Colonic mucosa (tissue), 4 donors: ENCODE measurements at regions not wholly inside any gene's neighbourhood (a gene's known extent, or its start where the extent isn't known, plus 50 kb on each side); places are given as distances from the start of the nearest gene placed in this dataset.

Experiments
- DNase-seq: peaks from one replicate; pipeline ENCODE4 v3.0.0-alpha.2; 2020
- H3K27ac ChIP-seq: fragments of 200-600 bp; one replicate; pipeline ENCODE4 v1.8.0; 2021
- H3K27me3 ChIP-seq: fragments of 200-600 bp; one replicate; pipeline ENCODE4 v1.8.0; 2021
- H3K36me3 ChIP-seq: fragments of 200-600 bp; one replicate; pipeline ENCODE4 v1.8.0; 2021
- H3K4me1 ChIP-seq: fragments of 200-600 bp; one replicate; pipeline ENCODE4 v1.8.0; 2021; ENCODE audit warnings: mild to moderate bottlenecking
- H3K4me3 ChIP-seq: fragments of 200-600 bp; one replicate; pipeline ENCODE4 v1.8.0; 2021
- H3K9ac ChIP-seq, 2 donors: one replicate each; pipeline ENCODE4 v1.7.0; 2013; ENCODE audit warnings: control low read depth in 2 of 2, low read depth in 2 of 2, low read length in 2 of 2
- H3K9me3 ChIP-seq: fragments of 200-600 bp; one replicate; pipeline ENCODE4 v1.8.0; 2021
- intact Hi-C: fragments of 100-400 bp; cut with DNase I; formaldehyde crosslinking; loops from one replicate; pipeline ENCODE4 v1.14.1; 2022
- TF ChIP-seq, protein P1 (sequence below): fragments of 200-600 bp; IDR thresholded peaks from one replicate; pipeline ENCODE4 v1.8.0; 2022; ENCODE audit warnings: antibody characterized with exemption, mild to moderate bottlenecking
- donor health status: healthy.
- donor health status: DM: no; HTN: no; CAD: no.
- donor health status: DM: no; HTN: no; CAD: no.

DNA sequence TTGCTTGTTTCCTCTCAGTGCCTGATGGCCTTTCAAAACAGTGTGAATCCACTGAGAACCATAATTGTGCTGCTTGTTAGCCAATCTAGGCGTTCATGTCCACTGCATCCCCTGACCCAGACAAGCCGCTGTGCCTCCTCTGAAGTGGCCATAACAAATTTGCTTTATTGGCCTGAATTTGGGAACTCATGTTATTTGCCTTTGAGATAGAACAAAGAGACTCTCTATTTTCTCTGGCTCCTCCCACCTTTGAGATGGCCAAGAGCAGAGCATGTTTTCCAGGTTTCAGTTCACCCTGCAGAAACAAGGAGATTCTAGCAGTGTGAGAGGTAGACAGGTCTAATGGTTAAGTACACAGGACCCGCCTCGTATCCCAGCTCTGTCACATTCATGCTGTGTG lies 723.9 kb downstream of the MED13L start:
- Histone ChIP-seq H3K4me3 (no peak overlapping the region), H3K27me3 (no peaks in the 10 kb centered on the region), H3K9ac (no peak overlapping the region), H3K4me1 (no peaks in the 10 kb centered on the region), H3K27ac (no peak overlapping the region), H3K36me3 (no peaks in the 10 kb centered on the region), H3K9me3 (no peaks in the 10 kb centered on the region)
- no peak for DNase-seq
- intact Hi-C loops: no loop called here
- TF ChIP-seq, protein P1, sequence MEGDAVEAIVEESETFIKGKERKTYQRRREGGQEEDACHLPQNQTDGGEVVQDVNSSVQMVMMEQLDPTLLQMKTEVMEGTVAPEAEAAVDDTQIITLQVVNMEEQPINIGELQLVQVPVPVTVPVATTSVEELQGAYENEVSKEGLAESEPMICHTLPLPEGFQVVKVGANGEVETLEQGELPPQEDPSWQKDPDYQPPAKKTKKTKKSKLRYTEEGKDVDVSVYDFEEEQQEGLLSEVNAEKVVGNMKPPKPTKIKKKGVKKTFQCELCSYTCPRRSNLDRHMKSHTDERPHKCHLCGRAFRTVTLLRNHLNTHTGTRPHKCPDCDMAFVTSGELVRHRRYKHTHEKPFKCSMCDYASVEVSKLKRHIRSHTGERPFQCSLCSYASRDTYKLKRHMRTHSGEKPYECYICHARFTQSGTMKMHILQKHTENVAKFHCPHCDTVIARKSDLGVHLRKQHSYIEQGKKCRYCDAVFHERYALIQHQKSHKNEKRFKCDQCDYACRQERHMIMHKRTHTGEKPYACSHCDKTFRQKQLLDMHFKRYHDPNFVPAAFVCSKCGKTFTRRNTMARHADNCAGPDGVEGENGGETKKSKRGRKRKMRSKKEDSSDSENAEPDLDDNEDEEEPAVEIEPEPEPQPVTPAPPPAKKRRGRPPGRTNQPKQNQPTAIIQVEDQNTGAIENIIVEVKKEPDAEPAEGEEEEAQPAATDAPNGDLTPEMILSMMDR: no peak

- intact Hi-C loops: no loop called here
- Histone ChIP-seq H3K27me3 (no peaks in the 10 kb centered on the region), H3K9me3 (no peaks in the 10 kb centered on the region), H3K4me1 (no peaks in the 10 kb centered on the region), H3K36me3 (no peaks in the 10 kb centered on the region), H3K4me3 (no peak overlapping the region), H3K9ac (no peak overlapping the region), H3K27ac (no peak overlapping the region)
- TF ChIP-seq, protein P1: no peak
- DNase-seq: no peak
Observed at GRCh38 chr12:115543269-115543668, 734.2 kb downstream of the MED13L start.

DNA sequence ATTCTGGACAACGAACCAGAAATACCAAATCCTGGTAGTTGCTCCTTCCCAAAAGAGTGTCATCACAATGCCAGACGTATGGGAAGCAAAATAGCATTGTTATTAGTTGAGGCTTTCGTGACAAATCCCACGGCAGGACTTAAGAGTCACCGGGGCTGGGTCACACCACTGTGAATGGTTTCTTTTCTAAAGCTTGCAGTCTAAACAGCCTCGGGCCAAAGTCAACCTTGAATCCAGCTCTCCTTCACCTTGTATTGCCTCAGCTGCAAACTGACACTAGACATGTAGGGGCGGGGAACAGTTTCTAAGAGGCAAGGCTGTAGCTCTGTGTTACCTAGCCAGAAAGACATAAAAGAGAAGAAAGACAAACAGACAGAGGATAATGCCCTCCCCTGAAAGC lies 734.8 kb downstream of the MED13L start:
- intact Hi-C loops: no loop called here
- Histone ChIP-seq H3K9ac (no peak overlapping the region), H3K4me1 (no peaks in the 10 kb centered on the region), H3K27me3 (no peaks in the 10 kb centered on the region), H3K36me3 (no peaks in the 10 kb centered on the region), H3K9me3 (no peaks in the 10 kb centered on the region), H3K4me3 (no peak overlapping the region), H3K27ac (no peak overlapping the region)
- no peak for DNase-seq
- TF ChIP-seq, protein P1: no peak

GRCh38 chr12:115541891-115542421 lies 735.5 kb downstream of the MED13L start:
- Histone ChIP-seq H3K4me1 (no peaks in the 10 kb centered on the region), H3K27me3 (no peaks in the 10 kb centered on the region), H3K9me3 (no peaks in the 10 kb centered on the region), H3K36me3 (no peaks in the 10 kb centered on the region), H3K4me3 (no peak overlapping the region), H3K9ac (no peak overlapping the region), H3K27ac (no peak overlapping the region)
- intact Hi-C loops: no loop called here
- TF ChIP-seq, protein P1: no peak
- DNase-seq: no peak

DNA sequence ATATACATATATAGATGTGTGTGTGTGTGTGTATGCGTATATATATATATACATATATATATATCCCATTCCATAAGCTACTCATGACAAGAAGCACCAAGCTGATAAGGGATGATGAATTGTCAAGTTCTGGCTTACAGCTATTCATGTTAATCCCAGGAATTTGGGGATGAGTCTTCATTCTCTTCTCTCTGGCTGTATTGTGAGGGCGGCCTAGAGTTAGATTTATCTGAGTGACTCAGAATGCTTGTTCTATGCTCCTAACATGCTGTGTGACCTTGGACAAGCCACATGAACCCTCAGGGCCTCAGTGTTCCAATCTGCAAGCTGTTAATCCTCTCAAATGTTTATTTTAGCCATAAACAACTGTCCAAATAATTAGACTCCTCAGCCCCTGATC lies 749.0 kb downstream of the MED13L start:
- Histone ChIP-seq H3K36me3 (no peaks in the 10 kb centered on the region), H3K27ac (no peak overlapping the region), H3K4me3 (no peak overlapping the region), H3K9ac (no peak overlapping the region), H3K9me3 (no peaks in the 10 kb centered on the region), H3K27me3 (no peaks in the 10 kb centered on the region), H3K4me1 (no peaks in the 10 kb centered on the region)
- DNase-seq: no peak
- TF ChIP-seq, protein P1: no peak
- intact Hi-C loops: no loop called here
